Endothelial cell (in vitro differentiated cells): ENCODE measurements at regions not wholly inside any gene's neighbourhood (a gene's known extent, or its start where the extent isn't known, plus 50 kb on each side); places are given as distances from the start of the nearest gene placed in this dataset.
A peak's percentile ranks its signal among the peaks of the same experiment; 100 is the strongest.

Experiments used
- DNase-seq: peaks from one replicate; pipeline ENCODE4 v3.0.0; 2021; ENCODE audit warnings: low spot score
- H3K27ac Mint-ChIP-seq: one replicate; pipeline ENCODE4 v1.8.0; 2021; ENCODE audit warnings: mixed read lengths, inconsistent platforms; ENCODE audit not compliant: unreplicated experiment
- H3K27me3 Mint-ChIP-seq: one replicate; pipeline ENCODE4 v1.8.0; 2021; ENCODE audit warnings: mild to moderate bottlenecking, moderate library complexity, mixed read lengths, inconsistent platforms; ENCODE audit not compliant: unreplicated experiment
- H3K36me3 Mint-ChIP-seq: one replicate; pipeline ENCODE4 v1.8.0; 2021; ENCODE audit warnings: mild to moderate bottlenecking, low read depth, mixed read lengths, inconsistent platforms; ENCODE audit not compliant: unreplicated experiment
- H3K4me1 Mint-ChIP-seq: one replicate; pipeline ENCODE4 v1.8.0; 2021; ENCODE audit warnings: mild to moderate bottlenecking, mixed read lengths, inconsistent platforms; ENCODE audit not compliant: unreplicated experiment
- H3K4me3 Mint-ChIP-seq: one replicate; pipeline ENCODE4 v1.8.0; 2021; ENCODE audit warnings: mild to moderate bottlenecking, mixed read lengths, inconsistent platforms; ENCODE audit not compliant: unreplicated experiment
- H3K9me3 Mint-ChIP-seq: one replicate; pipeline ENCODE4 v1.8.0; 2021; ENCODE audit warnings: mixed read lengths, inconsistent platforms; ENCODE audit not compliant: unreplicated experiment
- CTCF ChIP-seq: fragments of 200-600 bp; sonication (generic); IDR thresholded peaks from one replicate; pipeline ENCODE4 v1.5.0; 2021; ENCODE audit warnings: antibody characterized with exemption; ENCODE audit not compliant: unreplicated experiment

- TF ChIP-seq CTCF, result no peak
- no peak for DNase-seq
Observed at GRCh38 chr5:167633931-167634341, 657.5 kb upstream of the WWC1 start.

GRCh38 chr5:167634432-167634831, 657.0 kb upstream of the WWC1 start:
- no peak for DNase-seq
- Mint-ChIP-seq H3K27ac (no peak overlapping the region), H3K4me3 (no peak overlapping the region)

More at GRCh38 chr5:167633931-167634341, 657.5 kb upstream of the WWC1 start:
- Mint-ChIP-seq H3K4me1 (peaks cover 3% of the 10 kb centered on the region), H3K4me3 (no peak overlapping the region), H3K9me3 (no peaks in the 10 kb centered on the region), H3K27me3 (no peaks in the 10 kb centered on the region), H3K27ac (peak overlapping the region; percentile 63), H3K36me3 (no peaks in the 10 kb centered on the region)

GRCh38 chr5:167638816-167639215, 652.6 kb upstream of the WWC1 start:
- Mint-ChIP-seq H3K27ac (no peak overlapping the region), H3K4me1 (peaks cover 2% of the 10 kb centered on the region), H3K36me3 (no peaks in the 10 kb centered on the region), H3K27me3 (no peaks in the 10 kb centered on the region), H3K9me3 (no peaks in the 10 kb centered on the region), H3K4me3 (no peak overlapping the region)
- TF ChIP-seq CTCF, result no peak
- no peak for DNase-seq

More at GRCh38 chr5:167634432-167634831, 657.0 kb upstream of the WWC1 start:
- Mint-ChIP-seq H3K36me3 (no peaks in the 10 kb centered on the region), H3K27me3 (no peaks in the 10 kb centered on the region), H3K4me1 (peaks cover 3% of the 10 kb centered on the region), H3K9me3 (no peaks in the 10 kb centered on the region)
- no peak for TF ChIP-seq CTCF

- TF ChIP-seq CTCF, result no peak
- Mint-ChIP-seq H3K27ac (no peak overlapping the region), H3K27me3 (no peaks in the 10 kb centered on the region), H3K9me3 (no peaks in the 10 kb centered on the region), H3K36me3 (no peaks in the 10 kb centered on the region), H3K4me3 (no peak overlapping the region), H3K4me1 (peaks cover 2% of the 10 kb centered on the region)
- no peak for DNase-seq
Observed at GRCh38 chr5:167639273-167639672, 652.2 kb upstream of the WWC1 start.

- Mint-ChIP-seq H3K27me3 (no peaks in the 10 kb centered on the region), H3K4me3 (no peak overlapping the region), H3K36me3 (no peaks in the 10 kb centered on the region), H3K4me1 (peaks cover 2% of the 10 kb centered on the region), H3K27ac (no peak overlapping the region), H3K9me3 (no peaks in the 10 kb centered on the region)
- no peak for TF ChIP-seq CTCF
- no peak for DNase-seq
Observed at GRCh38 chr5:167639766-167640165, 651.7 kb upstream of the WWC1 start.
